ENCODE measurements at regions not wholly inside any gene's neighbourhood (a gene's known extent, or its start where the extent isn't known, plus 50 kb on each side); places are given as distances from the start of the nearest gene placed in this dataset.
"Not testable (repeated sequence)": the region's sequence is repeated elsewhere in the genome, so short reads cannot be mapped to it uniquely, and the experiment has no call there.

GRCh38 chr18:71223486-71223885 lies 934.6 kb downstream of the SOCS6 start:
- Histone ChIP-seq H3K27me3 (ENCODE audit: control insufficient read depth in 3 of 3, insufficient read depth in 3 of 3, low read length in 3 of 3) (no peaks in the 10 kb centered on the region), H3K9ac (ENCODE audit: low read depth in 1 of 3, low read length in 3 of 3) (no peak overlapping the region), H3K4me3 (ENCODE audit: low read length in 3 of 3) (no peak overlapping the region), H3K36me3 (ENCODE audit: control insufficient read depth in 3 of 3, insufficient read depth in 3 of 3, low read length in 3 of 3) (no peaks in the 10 kb centered on the region), H3K9me3 (ENCODE audit: control insufficient read depth in 3 of 3, low read length in 3 of 3) (no peaks in the 10 kb centered on the region), H3K27ac (ENCODE audit: low read depth, low read length) (no peak overlapping the region), H3K4me1 (ENCODE audit: control insufficient read depth in 3 of 3, insufficient read depth in 3 of 3, low read length in 3 of 3) (no peaks in the 10 kb centered on the region)

GRCh38 chr18:71221405-71221804 lies 932.6 kb downstream of the SOCS6 start:
- Histone ChIP-seq H3K27ac (ENCODE audit: low read depth, low read length) (no peak overlapping the region), H3K9me3 (ENCODE audit: control insufficient read depth in 3 of 3, low read length in 3 of 3) (no peaks in the 10 kb centered on the region), H3K4me3 (ENCODE audit: low read length in 3 of 3) (no peak overlapping the region), H3K27me3 (ENCODE audit: control insufficient read depth in 3 of 3, insufficient read depth in 3 of 3, low read length in 3 of 3) (no peaks in the 10 kb centered on the region), H3K36me3 (ENCODE audit: control insufficient read depth in 3 of 3, insufficient read depth in 3 of 3, low read length in 3 of 3) (no peaks in the 10 kb centered on the region), H3K9ac (ENCODE audit: low read depth in 1 of 3, low read length in 3 of 3) (no peak overlapping the region), H3K4me1 (ENCODE audit: control insufficient read depth in 3 of 3, insufficient read depth in 3 of 3, low read length in 3 of 3) (no peaks in the 10 kb centered on the region)

GRCh38 chr18:71212739-71213138 lies 923.9 kb downstream of the SOCS6 start:
- H3K9ac ChIP-seq (ENCODE audit: low read depth in 1 of 3, low read length in 3 of 3); H3K9me3 ChIP-seq (ENCODE audit: control insufficient read depth in 3 of 3, low read length in 3 of 3); H3K36me3 ChIP-seq (ENCODE audit: control insufficient read depth in 3 of 3, insufficient read depth in 3 of 3, low read length in 3 of 3); H3K4me3 ChIP-seq (ENCODE audit: low read length in 3 of 3); H3K4me1 ChIP-seq (ENCODE audit: control insufficient read depth in 3 of 3, insufficient read depth in 3 of 3, low read length in 3 of 3); H3K27me3 ChIP-seq (ENCODE audit: control insufficient read depth in 3 of 3, insufficient read depth in 3 of 3, low read length in 3 of 3); H3K27ac ChIP-seq (ENCODE audit: low read depth, low read length): not testable (repeated sequence)

- no peaks in the 10 kb centered on the region for H3K9me3 ChIP-seq (ENCODE audit: control insufficient read depth in 3 of 3, low read length in 3 of 3)
- no peak overlapping the region for H3K9ac ChIP-seq (ENCODE audit: low read depth in 1 of 3, low read length in 3 of 3)
Measured at GRCh38 chr18:71212222-71212621, 923.4 kb downstream of the SOCS6 start.

GRCh38 chr18:71209944-71210343 lies 921.1 kb downstream of the SOCS6 start:
- Histone ChIP-seq H3K9ac (ENCODE audit: low read depth in 1 of 3, low read length in 3 of 3) (no peak overlapping the region), H3K9me3 (ENCODE audit: control insufficient read depth in 3 of 3, low read length in 3 of 3) (no peaks in the 10 kb centered on the region), H3K27me3 (ENCODE audit: control insufficient read depth in 3 of 3, insufficient read depth in 3 of 3, low read length in 3 of 3) (no peaks in the 10 kb centered on the region), H3K4me1 (ENCODE audit: control insufficient read depth in 3 of 3, insufficient read depth in 3 of 3, low read length in 3 of 3) (no peaks in the 10 kb centered on the region), H3K36me3 (ENCODE audit: control insufficient read depth in 3 of 3, insufficient read depth in 3 of 3, low read length in 3 of 3) (no peaks in the 10 kb centered on the region), H3K27ac (ENCODE audit: low read depth, low read length) (no peak overlapping the region), H3K4me3 (ENCODE audit: low read length in 3 of 3) (no peak overlapping the region)

More at GRCh38 chr18:71212222-71212621, 923.4 kb downstream of the SOCS6 start:
- Histone ChIP-seq H3K4me3 (ENCODE audit: low read length in 3 of 3) (no peak overlapping the region), H3K36me3 (ENCODE audit: control insufficient read depth in 3 of 3, insufficient read depth in 3 of 3, low read length in 3 of 3) (no peaks in the 10 kb centered on the region), H3K4me1 (ENCODE audit: control insufficient read depth in 3 of 3, insufficient read depth in 3 of 3, low read length in 3 of 3) (no peaks in the 10 kb centered on the region), H3K27me3 (ENCODE audit: control insufficient read depth in 3 of 3, insufficient read depth in 3 of 3, low read length in 3 of 3) (no peaks in the 10 kb centered on the region), H3K27ac (ENCODE audit: low read depth, low read length) (no peak overlapping the region)

GRCh38 chr18:71194438-71194837 lies 905.6 kb downstream of the SOCS6 start:
- no peak overlapping the region for H3K27ac ChIP-seq (ENCODE audit: low read depth, low read length)
- no peak overlapping the region for H3K4me3 ChIP-seq (ENCODE audit: low read length in 3 of 3)
- H3K27me3 ChIP-seq (ENCODE audit: control insufficient read depth in 3 of 3, insufficient read depth in 3 of 3, low read length in 3 of 3): no peaks in the 10 kb centered on the region
- no peaks in the 10 kb centered on the region for H3K36me3 ChIP-seq (ENCODE audit: control insufficient read depth in 3 of 3, insufficient read depth in 3 of 3, low read length in 3 of 3)
- H3K4me1 ChIP-seq (ENCODE audit: control insufficient read depth in 3 of 3, insufficient read depth in 3 of 3, low read length in 3 of 3): no peaks in the 10 kb centered on the region
- no peak overlapping the region for H3K9ac ChIP-seq (ENCODE audit: low read depth in 1 of 3, low read length in 3 of 3)
- no peaks in the 10 kb centered on the region for H3K9me3 ChIP-seq (ENCODE audit: control insufficient read depth in 3 of 3, low read length in 3 of 3)

GRCh38 chr18:71189581-71189980 lies 900.7 kb downstream of the SOCS6 start:
- Histone ChIP-seq H3K27me3 (ENCODE audit: control insufficient read depth in 3 of 3, insufficient read depth in 3 of 3, low read length in 3 of 3) (no peaks in the 10 kb centered on the region), H3K4me3 (ENCODE audit: low read length in 3 of 3) (no peak overlapping the region), H3K27ac (ENCODE audit: low read depth, low read length) (no peak overlapping the region), H3K4me1 (ENCODE audit: control insufficient read depth in 3 of 3, insufficient read depth in 3 of 3, low read length in 3 of 3) (no peaks in the 10 kb centered on the region), H3K9me3 (ENCODE audit: control insufficient read depth in 3 of 3, low read length in 3 of 3) (no peaks in the 10 kb centered on the region), H3K36me3 (ENCODE audit: control insufficient read depth in 3 of 3, insufficient read depth in 3 of 3, low read length in 3 of 3) (no peaks in the 10 kb centered on the region), H3K9ac (ENCODE audit: low read depth in 1 of 3, low read length in 3 of 3) (no peak overlapping the region)

GRCh38 chr18:71168557-71169145 lies 879.8 kb downstream of the SOCS6 start:
- Histone ChIP-seq H3K9ac (ENCODE audit: low read depth in 1 of 3, low read length in 3 of 3) (no peak overlapping the region), H3K27me3 (ENCODE audit: control insufficient read depth in 3 of 3, insufficient read depth in 3 of 3, low read length in 3 of 3) (no peaks in the 10 kb centered on the region)

GRCh38 chr18:71136487-71136886 lies 847.6 kb downstream of the SOCS6 start:
- Histone ChIP-seq H3K4me3 (ENCODE audit: low read length in 3 of 3) (no peak overlapping the region), H3K9me3 (ENCODE audit: control insufficient read depth in 3 of 3, low read length in 3 of 3) (no peaks in the 10 kb centered on the region), H3K4me1 (ENCODE audit: control insufficient read depth in 3 of 3, insufficient read depth in 3 of 3, low read length in 3 of 3) (no peaks in the 10 kb centered on the region), H3K27ac (ENCODE audit: low read depth, low read length) (no peak overlapping the region), H3K36me3 (ENCODE audit: control insufficient read depth in 3 of 3, insufficient read depth in 3 of 3, low read length in 3 of 3) (no peaks in the 10 kb centered on the region), H3K9ac (ENCODE audit: low read depth in 1 of 3, low read length in 3 of 3) (no peak overlapping the region), H3K27me3 (ENCODE audit: control insufficient read depth in 3 of 3, insufficient read depth in 3 of 3, low read length in 3 of 3) (no peaks in the 10 kb centered on the region)

More at GRCh38 chr18:71168557-71169145, 879.8 kb downstream of the SOCS6 start:
- no peaks in the 10 kb centered on the region for H3K4me1 ChIP-seq (ENCODE audit: control insufficient read depth in 3 of 3, insufficient read depth in 3 of 3, low read length in 3 of 3)
- no peak overlapping the region for H3K4me3 ChIP-seq (ENCODE audit: low read length in 3 of 3)
- no peaks in the 10 kb centered on the region for H3K36me3 ChIP-seq (ENCODE audit: control insufficient read depth in 3 of 3, insufficient read depth in 3 of 3, low read length in 3 of 3)
- no peaks in the 10 kb centered on the region for H3K9me3 ChIP-seq (ENCODE audit: control insufficient read depth in 3 of 3, low read length in 3 of 3)
- H3K27ac ChIP-seq (ENCODE audit: low read depth, low read length): no peak overlapping the region

- Histone ChIP-seq H3K27me3 (ENCODE audit: control insufficient read depth in 3 of 3, insufficient read depth in 3 of 3, low read length in 3 of 3) (no peaks in the 10 kb centered on the region), H3K36me3 (ENCODE audit: control insufficient read depth in 3 of 3, insufficient read depth in 3 of 3, low read length in 3 of 3) (no peaks in the 10 kb centered on the region), H3K9ac (ENCODE audit: low read depth in 1 of 3, low read length in 3 of 3) (no peak overlapping the region), H3K9me3 (ENCODE audit: control insufficient read depth in 3 of 3, low read length in 3 of 3) (no peaks in the 10 kb centered on the region), H3K4me3 (ENCODE audit: low read length in 3 of 3) (no peak overlapping the region), H3K27ac (ENCODE audit: low read depth, low read length) (no peak overlapping the region), H3K4me1 (ENCODE audit: control insufficient read depth in 3 of 3, insufficient read depth in 3 of 3, low read length in 3 of 3) (no peaks in the 10 kb centered on the region)
Measured at GRCh38 chr18:71134122-71134521, 845.3 kb downstream of the SOCS6 start.

GRCh38 chr18:71131918-71132317 lies 843.1 kb downstream of the SOCS6 start:
- no peak overlapping the region for H3K4me3 ChIP-seq (ENCODE audit: low read length in 3 of 3)
- H3K9ac ChIP-seq (ENCODE audit: low read depth in 1 of 3, low read length in 3 of 3): no peak overlapping the region
- H3K36me3 ChIP-seq (ENCODE audit: control insufficient read depth in 3 of 3, insufficient read depth in 3 of 3, low read length in 3 of 3): no peaks in the 10 kb centered on the region
- H3K27me3 ChIP-seq (ENCODE audit: control insufficient read depth in 3 of 3, insufficient read depth in 3 of 3, low read length in 3 of 3): no peaks in the 10 kb centered on the region
- H3K27ac ChIP-seq (ENCODE audit: low read depth, low read length): no peak overlapping the region
- H3K4me1 ChIP-seq (ENCODE audit: control insufficient read depth in 3 of 3, insufficient read depth in 3 of 3, low read length in 3 of 3): no peaks in the 10 kb centered on the region
- H3K9me3 ChIP-seq (ENCODE audit: control insufficient read depth in 3 of 3, low read length in 3 of 3): no peaks in the 10 kb centered on the region

All from skeletal muscle tissue (tissue), 3 donors.